CD4-positive, alpha-beta T cell treated with Interleukin-12 subunit alpha and Interleukin-12 subunit beta, for 1 hour (primary cell): ENCODE measurements at regions not wholly inside any gene's neighbourhood (a gene's known extent, or its start where the extent isn't known, plus 50 kb on each side); places are given as distances from the start of the nearest gene placed in this dataset.
"Not testable (repeated sequence)": the region's sequence is repeated elsewhere in the genome, so short reads cannot be mapped to it uniquely, and the experiment has no call there.

ENCODE experiments used
- DNase-seq: peaks from one replicate; pipeline ENCODE4 v3.0.0-alpha.2; 2020

GRCh38 chr11:79667380-79667779 lies 226.6 kb upstream of the TENM4 start:
- DNase-seq = no peak

GRCh38 chr11:79663017-79663416 lies 222.2 kb upstream of the TENM4 start:
- DNase-seq = no peak

- DNase-seq = no peak
Observed at GRCh38 chr11:79661373-79661772, 220.5 kb upstream of the TENM4 start.

GRCh38 chr11:79648766-79649520 lies 208.1 kb upstream of the TENM4 start:
- no peak for DNase-seq

- DNase-seq = no peak
Observed at GRCh38 chr11:79637219-79637618, 196.4 kb upstream of the TENM4 start.

GRCh38 chr11:79634905-79635304 lies 194.1 kb upstream of the TENM4 start:
- no peak for DNase-seq

- DNase-seq = no peak
Observed at GRCh38 chr11:79627281-79627680, 186.5 kb upstream of the TENM4 start.

GRCh38 chr11:79626135-79627075 lies 185.6 kb upstream of the TENM4 start:
- no peak for DNase-seq

- no peak for DNase-seq
Observed at GRCh38 chr11:79623375-79623774, 182.5 kb upstream of the TENM4 start.

- no peak for DNase-seq
Observed at GRCh38 chr11:79617561-79617960, 176.7 kb upstream of the TENM4 start.

- no peak for DNase-seq
Observed at GRCh38 chr11:79616392-79616851, 175.6 kb upstream of the TENM4 start.

- no peak for DNase-seq
Observed at GRCh38 chr11:79615425-79615824, 174.6 kb upstream of the TENM4 start.

- DNase-seq = no peak
Observed at GRCh38 chr11:79610678-79611077, 169.8 kb upstream of the TENM4 start.

GRCh38 chr11:79610139-79610538 lies 169.3 kb upstream of the TENM4 start:
- DNase-seq = no peak

GRCh38 chr11:79609511-79609910 lies 168.7 kb upstream of the TENM4 start:
- DNase-seq = no peak

GRCh38 chr11:79606461-79606860 lies 165.6 kb upstream of the TENM4 start:
- not testable (repeated sequence) for DNase-seq

- no peak for DNase-seq
Observed at GRCh38 chr11:79600711-79601110, 159.9 kb upstream of the TENM4 start.

GRCh38 chr11:79594834-79595233 lies 154.0 kb upstream of the TENM4 start:
- DNase-seq = no peak

- no peak for DNase-seq
Observed at GRCh38 chr11:79592824-79593223, 152.0 kb upstream of the TENM4 start.

GRCh38 chr11:79592406-79592805 lies 151.6 kb upstream of the TENM4 start:
- no peak for DNase-seq

GRCh38 chr11:79582434-79582833 lies 141.6 kb upstream of the TENM4 start:
- no peak for DNase-seq

GRCh38 chr11:79579063-79579462 lies 138.2 kb upstream of the TENM4 start:
- DNase-seq = no peak

- DNase-seq = no peak
Observed at GRCh38 chr11:79578116-79578515, 137.3 kb upstream of the TENM4 start.

- DNase-seq = no peak
Observed at GRCh38 chr11:79575701-79576100, 134.9 kb upstream of the TENM4 start.
